GM12878 (cell line): ENCODE measurements at regions not wholly inside any gene's neighbourhood (a gene's known extent, or its start where the extent isn't known, plus 50 kb on each side); places are given as distances from the start of the nearest gene placed in this dataset.

Experiments
- ATAC-seq: fragments of 200-7000 bp; cut with Tn5 transposase; 3 replicates; pipeline ENCODE4 v1.9.1; 2020; ENCODE audit warnings: mild to moderate bottlenecking, moderate library complexity
- BruUV-seq: library from RNA; stranded (reverse); fragments of 400-500 nt; replicated peaks from 2 replicates; lab custom pipeline; 2021; lab: Mats Ljungman, UMichigan
- CTCF ChIA-PET: fragments of 300-600 bp; sonication (Branson Sonifier 250); formaldehyde crosslinking; extraction: SDS; loops from one replicate; lab custom pipeline; 2021; ENCODE audit warnings: inconsistent platforms; lab: Yijun Ruan, JAX
- POLR2A ChIA-PET: fragments of 350-600 bp; formaldehyde crosslinking; extraction: SDS; loops from one replicate; lab custom pipeline; 2021; ENCODE audit warnings: inconsistent platforms; lab: Charles Lee
- RAD21 ChIA-PET: fragments of 300-600 bp; sonication (Branson Sonifier 250); formaldehyde crosslinking; loops from one replicate; lab custom pipeline; 2023; ENCODE audit warnings: antibody characterized with exemption; ENCODE audit not compliant: unreplicated experiment; lab: Charles Lee
- SMC1A ChIA-PET: fragments of 300-600 bp; sonication (Branson Sonifier 250); formaldehyde crosslinking; loops from one replicate; lab custom pipeline; 2023; ENCODE audit not compliant: unreplicated experiment, uncharacterized antibody; lab: Charles Lee
- DNase-seq: peaks from one replicate; pipeline ENCODE4 v3.0.0-alpha.2; 2011; ENCODE audit warnings: low read depth, low spot score
- FAIRE-seq: peaks from 3 replicates; lab custom pipeline; 2011; peaks lifted over from hg19 to GRCh38; lab: Jason Lieb, UNC
- H2AFZ ChIP-seq: 2 replicates; pipeline ENCODE4 v1.6.0; 2011; ENCODE audit warnings: low read depth, low read length, control low read depth; ENCODE audit not compliant: control insufficient read depth
- H3K27ac ChIP-seq: 2 replicates; pipeline ENCODE4 v1.5.1; 2011; ENCODE audit warnings: control low read depth; ENCODE audit not compliant: control insufficient read depth, insufficient read depth
- H3K27me3 ChIP-seq, 2 experiments: replicated peaks in 1 of 2; 2 replicates each; pipeline versions ENCODE4 v1.6.0 to v1.6.1; 2011; ENCODE audit warnings: low read length in 1 of 2; ENCODE audit not compliant: control insufficient read depth in 2 of 2, insufficient read depth in 2 of 2
- H3K36me3 ChIP-seq, 2 experiments: 2 replicates each; pipeline ENCODE4 v1.5.1; 2011; ENCODE audit warnings: low read length in 1 of 2; ENCODE audit not compliant: control insufficient read depth in 2 of 2, insufficient read depth in 2 of 2
- H3K4me1 ChIP-seq: 2 replicates; pipeline ENCODE4 v1.6.1; 2011; ENCODE audit warnings: mild to moderate bottlenecking, low read length, moderate library complexity, mixed read lengths; ENCODE audit not compliant: control insufficient read depth, insufficient read depth
- H3K4me2 ChIP-seq: 2 replicates; pipeline ENCODE4 v1.6.0; 2011; ENCODE audit warnings: control low read depth; ENCODE audit not compliant: control insufficient read depth, insufficient read depth
- H3K4me3 ChIP-seq: fragments of 200-600 bp; sonication (generic); 2 replicates; pipeline ENCODE4 v1.5.1; 2016
- H3K79me2 ChIP-seq: 2 replicates; pipeline ENCODE4 v1.6.0; 2011; ENCODE audit warnings: low read length; ENCODE audit not compliant: control insufficient read depth, insufficient read depth
- H3K9ac ChIP-seq: 2 replicates; pipeline ENCODE4 v1.8.0; 2011; ENCODE audit warnings: low read length, control low read depth, mixed read lengths; ENCODE audit not compliant: control insufficient read depth, insufficient read depth
- H3K9me3 ChIP-seq: replicated peaks from 3 replicates; pipeline ENCODE4 v1.5.1; 2011; ENCODE audit warnings: mild to moderate bottlenecking, low read length; ENCODE audit not compliant: control insufficient read depth, insufficient read depth
- H4K20me1 ChIP-seq: 2 replicates; pipeline ENCODE4 v1.6.0; 2011; ENCODE audit not compliant: control insufficient read depth, insufficient read depth
- BACH1 ChIP-seq: fragments of 450-650 bp; IDR thresholded peaks from 2 replicates; pipeline ENCODE4 v1.6.1; 2017; ENCODE audit warnings: mild to moderate bottlenecking, borderline replicate concordance
- ESRRA ChIP-seq: IDR thresholded peaks from 2 replicates; pipeline ENCODE4 v1.6.1; 2012; ENCODE audit warnings: mild to moderate bottlenecking, low read length, improper control_type of control experiment
- FOXM1 ChIP-seq: IDR thresholded peaks from 2 replicates; pipeline ENCODE4 v1.6.1; 2012; ENCODE audit warnings: low read depth, mild to moderate bottlenecking, inconsistent platforms, low read length, moderate library complexity
- LARP7 ChIP-seq: fragments of 450-650 bp; IDR thresholded peaks from 2 replicates; pipeline ENCODE4 v1.6.1; 2017; ENCODE audit warnings: mild to moderate bottlenecking
- MXI1 ChIP-seq: fragments of 150-350 bp; IDR thresholded peaks from 2 replicates; pipeline ENCODE4 v1.6.1; 2011; ENCODE audit warnings: low read depth, mild to moderate bottlenecking, inconsistent platforms, low read length, improper control_type of control experiment
- RELB ChIP-seq: fragments of 450-650 bp; IDR thresholded peaks from 2 replicates; pipeline ENCODE4 v1.6.1; 2017; ENCODE audit warnings: low read depth, mild to moderate bottlenecking, moderate library complexity
- TCF7 ChIP-seq: IDR thresholded peaks from 2 replicates; pipeline ENCODE4 v1.6.1; 2014; ENCODE audit warnings: antibody characterized with exemption, borderline replicate concordance
- WGBS: methylation state at CpG from one replicate; pipeline ENCODE4 v1.1.6; 2016; ENCODE audit warnings: low lambda C conversion rate; ENCODE audit not compliant: insufficient replicate concordance, insufficient coverage; ENCODE audit errors: missing lambda C conversion rate; 5-methylcytosine and 5-hydroxymethylcytosine counted together
- in situ Hi-C: fragments of 300-500 bp; cut with MboI; formaldehyde crosslinking; loops from 9 replicates; pipeline ENCODE4 v1.14.3; 2018; ENCODE audit warnings: mixed read lengths
- intact Hi-C: fragments of 100-400 bp; cut with micrococcal nuclease; formaldehyde crosslinking; loops from one replicate; pipeline ENCODE4 v1.14.2; 2022; ENCODE audit not compliant: unreplicated experiment

GRCh38 chr6:166784691-166785090, 157.6 kb upstream of the RPS6KA2 start:
- Histone ChIP-seq H3K36me3 (no peaks in the 10 kb centered on the region), H3K9ac (no peak overlapping the region), H3K4me1 (no peaks in the 10 kb centered on the region), H3K4me3 (no peak overlapping the region), H2AFZ (no peak overlapping the region), H3K79me2 (no peaks in the 10 kb centered on the region), H3K27ac (no peak overlapping the region), H3K27me3 (no peaks in the 10 kb centered on the region), H4K20me1 (no peaks in the 10 kb centered on the region), H3K4me2 (no peak overlapping the region), H3K9me3 (no peaks in the 10 kb centered on the region)
- intact Hi-C loops (loop anchor here (5.0 kb wide), 1 partner anchor 48 kb away; no protein-coding TSS in a partner anchor), in situ Hi-C loops (loop anchor here (5.0 kb wide), 1 partner anchor 143 kb away; no protein-coding TSS in a partner anchor)
- no peak for DNase-seq
- FAIRE-seq: no peak
- no TSS peak for BruUV-seq
- CTCF ChIA-PET: interaction anchor here (1.1 to 3.8 kb wide), 5 partner anchors 10 to 356 kb away, joined by 3 to 34 read pairs (median 10); no protein-coding TSS in a partner anchor
- RAD21 ChIA-PET: interaction anchor here (2.0 to 4.7 kb wide), 3 partner anchors 10 to 358 kb away, joined by 9 to 57 read pairs (median 12); no protein-coding TSS in a partner anchor
- 65% methylated on average over 7 of the region's 7 CpGs for WGBS
- SMC1A ChIA-PET: interaction anchor here (1.2 to 3.7 kb wide), 4 partner anchors 164 to 357 kb away, joined by 3 to 29 read pairs (median 14); no protein-coding TSS in a partner anchor
- no peak for ATAC-seq
- no peak for TF ChIP-seq RELB
- no peak for TF ChIP-seq BACH1
- TF ChIP-seq FOXM1: no peak
- TF ChIP-seq LARP7: no peak
- TF ChIP-seq MXI1: no peak
- TF ChIP-seq TCF7: no peak
- TF ChIP-seq ESRRA: no peak
- POLR2A ChIA-PET: no interaction called here
